HepG2 (cell line): ENCODE measurements at regions not wholly inside any gene's neighbourhood (a gene's known extent, or its start where the extent isn't known, plus 50 kb on each side); places are given as distances from the start of the nearest gene placed in this dataset.
"Not testable (repeated sequence)": the region's sequence is repeated elsewhere in the genome, so short reads cannot be mapped to it uniquely, and the experiment has no call there.

Source experiments
- ATAC-seq: fragments of 200-7000 bp; cut with Tn5 transposase; 3 replicates; pipeline ENCODE4 v1.9.1; 2020; ENCODE audit warnings: mild to moderate bottlenecking, moderate library complexity
- BruUV-seq: library from RNA; stranded (reverse); fragments of 400-500 nt; replicated peaks from 2 replicates; lab custom pipeline; 2021; lab: Mats Ljungman, UMichigan
- CTCF ChIA-PET: fragments of 300-600 bp; formaldehyde crosslinking; extraction: SDS; loops from one replicate; lab custom pipeline; 2021; ENCODE audit warnings: low total read pairs, inconsistent platforms, low intra/inter-chr PET ratio; lab: Yijun Ruan, JAX
- POLR2A ChIA-PET: fragments of 350-600 bp; sonication (Branson Sonifier 250); formaldehyde crosslinking; loops from one replicate; lab custom pipeline; 2020; ENCODE audit warnings: antibody characterized with exemption, inconsistent platforms; lab: Yijun Ruan, JAX
- DNase-seq: peaks from one replicate; pipeline ENCODE4 v3.0.0-alpha.2; 2015; ENCODE audit warnings: low spot score
- FAIRE-seq: peaks from 3 replicates; lab custom pipeline; 2011; peaks lifted over from hg19 to GRCh38; lab: Jason Lieb, UNC
- H2AFZ ChIP-seq: one replicate; pipeline ENCODE4 v1.6.1; 2011; ENCODE audit warnings: low read length, inconsistent platforms
- H3K27ac ChIP-seq: fragments of 300-600 bp; 3 replicates; pipeline ENCODE4 v1.8.0; 2011; ENCODE audit warnings: mixed run types, mild to moderate bottlenecking, mixed read lengths, low read length, inconsistent platforms; ENCODE audit not compliant: insufficient read depth; ENCODE audit errors: extremely low read length
- H3K27me3 ChIP-seq, 2 experiments: fragments of 200-600 bp in 1 of 2; 2 replicates in 1 of 2; 3 replicates in 1 of 2; pipeline versions ENCODE4 v1.6.0 to v1.8.0; 2011; ENCODE audit warnings: low read length in 2 of 2, mild to moderate bottlenecking in 2 of 2, moderate library complexity in 2 of 2, inconsistent platforms in 1 of 2; ENCODE audit not compliant: insufficient read depth in 2 of 2, control insufficient read depth in 1 of 2
- H3K36me3 ChIP-seq, 2 experiments: fragments of 200-600 bp in 1 of 2; replicated peaks in 1 of 2; 2 replicates in 1 of 2; 3 replicates in 1 of 2; pipeline versions ENCODE4 v1.5.1 to v1.8.0; 2011; ENCODE audit warnings: low read length in 2 of 2, inconsistent platforms in 1 of 2; ENCODE audit not compliant: insufficient read depth in 2 of 2, control insufficient read depth in 1 of 2
- H3K4me1 ChIP-seq: 2 replicates; pipeline ENCODE4 v1.5.1; 2012; ENCODE audit warnings: low read length, inconsistent platforms; ENCODE audit not compliant: insufficient read depth
- H3K4me2 ChIP-seq: 2 replicates; pipeline ENCODE4 v1.6.0; 2011; ENCODE audit warnings: low read depth, low read length, inconsistent platforms
- H3K4me3 ChIP-seq, 3 experiments: fragments of 200-600 bp in 1 of 3; sonication (generic), shearing (Covaris generic) in 1 of 3; replicated peaks in 1 of 3; 2 replicates each; pipeline ENCODE4 v1.5.1; 2011 to 2016; ENCODE audit warnings: low read length in 3 of 3, inconsistent platforms in 2 of 3, low read depth in 2 of 3, mild to moderate bottlenecking in 2 of 3, control low read depth in 1 of 3, mixed read lengths in 1 of 3; ENCODE audit not compliant: insufficient read depth in 1 of 3
- H3K79me2 ChIP-seq: one replicate; pipeline ENCODE4 v1.6.1; 2011; ENCODE audit warnings: low read length, inconsistent platforms; ENCODE audit not compliant: insufficient read depth
- H3K9ac ChIP-seq: 2 replicates; pipeline ENCODE4 v1.6.0; 2011; ENCODE audit warnings: mild to moderate bottlenecking, low read depth, low read length, inconsistent platforms; ENCODE audit not compliant: insufficient read depth
- H3K9me3 ChIP-seq: 2 replicates; pipeline ENCODE4 v1.5.1; 2012; ENCODE audit warnings: mild to moderate bottlenecking, low read length
- H4K20me1 ChIP-seq: 2 replicates; pipeline ENCODE4 v1.6.0; 2011; ENCODE audit warnings: inconsistent platforms, mild to moderate bottlenecking, low read length, moderate library complexity; ENCODE audit not compliant: insufficient read depth
- HHEX ChIP-seq: IDR thresholded peaks from 2 replicates; pipeline ENCODE4 v1.6.1; 2016; ENCODE audit warnings: control low read depth
- NR2F6 ChIP-seq, 2 experiments: IDR thresholded peaks; 2 replicates each; pipeline ENCODE4 v1.6.1; 2016; ENCODE audit warnings: antibody characterized with exemption in 1 of 2, mild to moderate bottlenecking in 1 of 2
- ZNF652 ChIP-seq: IDR thresholded peaks from 2 replicates; pipeline ENCODE4 v1.6.1; 2016; ENCODE audit warnings: low read depth, borderline replicate concordance
- WGBS: methylation state at CpG from one replicate; pipeline ENCODE4 v1.1.6; 2017; ENCODE audit warnings: low lambda C conversion rate; 5-methylcytosine and 5-hydroxymethylcytosine counted together
- in situ Hi-C: cut with HindIII; loops from 2 replicates; pipeline ENCODE4 v1.10.0; 2017; ENCODE audit warnings: low pct_unique_long_range_greater_than_20kb; ENCODE audit not compliant: extremely low pct_ligation_motif_present
- intact Hi-C: fragments of 100-400 bp; cut with micrococcal nuclease; formaldehyde crosslinking; loops from one replicate; pipeline ENCODE4 v1.10.0; 2022; ENCODE audit not compliant: unreplicated experiment

DNA sequence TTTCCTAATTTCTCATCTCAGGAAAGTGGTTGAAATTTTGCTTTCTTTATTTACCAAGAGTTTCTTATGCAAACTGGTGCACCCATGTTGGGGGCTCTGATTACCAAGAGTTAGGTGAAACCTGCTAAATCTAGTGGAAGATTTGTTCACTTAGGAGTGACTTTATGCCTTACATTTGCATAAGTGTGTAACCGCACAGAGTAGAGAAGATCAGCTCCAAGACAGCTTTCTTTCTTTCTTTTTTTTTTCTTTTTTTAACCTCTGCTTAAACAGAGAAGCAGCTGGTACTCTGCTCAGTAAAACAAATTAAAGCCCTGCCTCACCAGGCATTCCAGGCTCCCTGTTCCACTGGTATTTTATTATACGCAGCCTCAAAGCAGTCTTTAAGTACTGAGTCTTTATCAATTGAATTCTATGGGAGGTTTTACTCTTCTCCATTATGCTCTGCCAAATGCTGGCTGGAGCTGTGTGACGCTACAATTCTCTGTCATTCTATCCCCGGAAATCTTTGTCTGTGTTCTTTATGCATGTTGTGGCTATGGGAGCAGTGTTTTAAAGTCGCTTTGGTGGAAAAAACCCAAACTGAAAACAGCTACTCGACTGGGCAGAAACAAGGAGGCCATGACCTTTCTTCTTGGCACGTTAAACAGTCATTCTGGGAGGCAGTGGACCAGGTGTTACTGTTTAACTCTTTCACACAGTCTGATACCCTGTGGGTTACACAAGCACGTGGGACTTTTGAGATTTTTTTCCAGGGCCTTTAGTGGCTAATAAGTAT lies 55.2 kb upstream of the GBE1 start:
- CTCF ChIA-PET: no interaction called here
- no peak for FAIRE-seq
- in situ Hi-C loops: no loop called here
- no peaks in the 10 kb centered on the region for H3K36me3 ChIP-seq
- H3K4me2 ChIP-seq: 0 out of 2 replicates have a peak overlapping the region, but pooled peaks have one; percentile 27
- POLR2A ChIA-PET: no interaction called here
- ATAC-seq: peak; percentile 63
- H3K4me1 ChIP-seq: peaks cover 9% of the 10 kb centered on the region
- intact Hi-C loops: no loop called here
- 27% methylated on average over 8 of the region's 8 CpGs for WGBS
- TF ChIP-seq HHEX (CRISPR knock-in tag): no peak
- peak; percentile 82 for TF ChIP-seq ZNF652 (CRISPR knock-in tag)
- 0 out of 2 replicates have a peak, but pooled peaks have one; percentile 23 for TF ChIP-seq NR2F6 (IDR thresholded peaks at IDR 0.05)
- peak; percentile 37; the same call in 1 of the 2 replicates for TF ChIP-seq NR2F6 (CRISPR knock-in tag; IDR thresholded peaks at IDR 0.05)
- TF ChIP-seq, all 625 proteins: peak for 2
- no peaks in the 10 kb centered on the region for H3K79me2 ChIP-seq
- H4K20me1 ChIP-seq: no peaks in the 10 kb centered on the region
- no peak overlapping the region for H3K27ac ChIP-seq
- no peak for DNase-seq
- no TSS peak for BruUV-seq
- no peaks in the 10 kb centered on the region for H3K27me3 ChIP-seq
- H3K9me3 ChIP-seq: no peaks in the 10 kb centered on the region
- no peak overlapping the region for H3K9ac ChIP-seq
- peak overlapping the region; percentile 63 for H2AFZ ChIP-seq
- no peak overlapping the region for H3K4me3 ChIP-seq

DNA sequence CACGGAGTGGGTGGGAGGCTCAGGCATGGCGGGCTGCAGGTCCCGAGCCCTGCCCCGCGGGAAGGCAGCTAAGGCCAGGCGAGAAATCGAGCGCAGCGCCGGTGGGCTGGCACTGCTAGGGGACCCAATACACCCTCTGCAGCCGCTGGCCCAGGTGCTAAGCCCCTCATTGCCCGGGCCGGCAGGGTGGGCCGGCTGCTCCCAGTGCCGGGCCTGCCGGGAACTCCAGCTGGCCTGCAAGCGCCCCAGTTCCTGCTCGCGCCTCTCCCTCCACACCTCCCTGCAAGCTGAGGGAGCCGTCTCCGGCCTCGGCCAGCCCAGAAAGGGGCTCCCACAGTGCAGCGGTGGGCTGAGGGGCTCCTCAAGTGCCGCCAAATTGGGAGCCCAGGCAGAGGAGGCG lies 50.7 kb upstream of the GBE1 start:
- H4K20me1 ChIP-seq, H3K9me3 ChIP-seq, H3K4me3 ChIP-seq, DNase-seq, FAIRE-seq, H3K9ac ChIP-seq, H3K27me3 ChIP-seq, H3K27ac ChIP-seq, in situ Hi-C loops, H2AFZ ChIP-seq, H3K4me1 ChIP-seq, ATAC-seq, H3K36me3 ChIP-seq, POLR2A ChIA-PET, H3K4me2 ChIP-seq, H3K79me2 ChIP-seq, BruUV-seq, intact Hi-C loops, CTCF ChIA-PET: not testable (repeated sequence)
- WGBS: 95% methylated on average over 3 of the region's 25 CpGs
